Rectal smooth muscle tissue (tissue), 1 donor: ENCODE measurements at regions not wholly inside any gene's neighbourhood (a gene's known extent, or its start where the extent isn't known, plus 50 kb on each side); places are given as distances from the start of the nearest gene placed in this dataset.

Source experiments
- H3K27ac ChIP-seq: one replicate; pipeline ENCODE4 v1.7.0; 2013; ENCODE audit warnings: low read depth, low read length, inconsistent platforms
- H3K27me3 ChIP-seq: one replicate; pipeline ENCODE4 v1.7.0; 2013; ENCODE audit warnings: low read length; ENCODE audit not compliant: control insufficient read depth, insufficient read depth
- H3K36me3 ChIP-seq: one replicate; pipeline ENCODE4 v1.7.0; 2013; ENCODE audit warnings: low read length; ENCODE audit not compliant: control insufficient read depth, insufficient read depth
- H3K4me1 ChIP-seq: one replicate; pipeline ENCODE4 v1.7.0; 2013; ENCODE audit warnings: low read length; ENCODE audit not compliant: control insufficient read depth, insufficient read depth
- H3K4me3 ChIP-seq: one replicate; pipeline ENCODE4 v1.7.0; 2013; ENCODE audit warnings: low read length
- H3K9ac ChIP-seq: one replicate; pipeline ENCODE4 v1.7.0; 2013; ENCODE audit warnings: low read length

DNA sequence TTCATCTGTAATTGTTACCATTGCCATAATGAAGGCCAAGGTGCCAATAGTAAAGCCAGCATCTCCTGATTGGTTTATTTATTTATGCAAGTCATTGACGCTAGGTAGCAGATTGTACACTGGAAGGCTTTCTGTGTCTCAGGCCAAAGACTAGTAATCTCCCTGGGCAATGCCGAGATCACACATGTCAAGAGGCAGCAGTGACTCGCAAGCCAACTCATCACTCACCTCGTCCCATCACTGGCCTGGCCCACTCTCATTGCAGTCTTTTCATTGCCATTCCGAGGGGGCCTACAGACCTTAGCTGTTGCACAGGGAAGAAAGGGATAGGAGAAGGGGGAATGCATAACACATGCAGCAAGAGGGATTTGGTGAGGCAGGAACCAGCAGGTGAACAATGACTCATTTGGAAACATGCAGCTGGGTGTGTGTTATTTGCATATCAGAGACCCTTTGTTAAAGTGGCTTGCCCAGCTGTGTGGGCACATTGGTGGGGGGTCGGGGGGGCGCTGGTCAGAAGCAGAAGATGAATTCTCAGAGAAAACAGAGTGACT is 448.7 kb upstream of the HNRNPA3 start:
- H3K4me1 ChIP-seq = no peaks in the 10 kb centered on the region
- no peak overlapping the region for H3K4me3 ChIP-seq
- H3K27me3 ChIP-seq = no peaks in the 10 kb centered on the region
- H3K9ac ChIP-seq = no peak overlapping the region
- H3K27ac ChIP-seq = no peak overlapping the region
- no peaks in the 10 kb centered on the region for H3K36me3 ChIP-seq

DNA sequence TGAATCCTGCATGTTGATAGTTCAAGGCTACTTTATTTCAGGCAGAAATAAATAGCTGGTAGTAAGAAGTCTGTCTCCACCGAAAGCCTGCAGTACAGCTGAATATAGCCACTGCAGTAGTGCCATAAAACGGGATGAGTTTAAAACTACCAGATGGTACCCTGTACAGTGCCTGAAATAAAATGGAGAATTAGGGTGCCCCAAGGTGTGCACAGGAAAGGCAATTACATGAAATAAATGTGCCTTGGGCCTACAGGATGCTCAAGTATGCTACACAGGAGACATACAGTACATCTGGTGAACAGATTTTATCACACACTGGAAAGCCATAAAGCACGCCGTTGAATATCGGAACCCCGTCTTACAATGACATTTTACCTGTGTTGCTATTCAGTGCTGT is 447.7 kb upstream of the HNRNPA3 start:
- H3K4me1 ChIP-seq = no peaks in the 10 kb centered on the region
- no peak overlapping the region for H3K9ac ChIP-seq
- H3K27me3 ChIP-seq = no peaks in the 10 kb centered on the region
- no peak overlapping the region for H3K27ac ChIP-seq
- no peaks in the 10 kb centered on the region for H3K36me3 ChIP-seq
- no peak overlapping the region for H3K4me3 ChIP-seq

DNA sequence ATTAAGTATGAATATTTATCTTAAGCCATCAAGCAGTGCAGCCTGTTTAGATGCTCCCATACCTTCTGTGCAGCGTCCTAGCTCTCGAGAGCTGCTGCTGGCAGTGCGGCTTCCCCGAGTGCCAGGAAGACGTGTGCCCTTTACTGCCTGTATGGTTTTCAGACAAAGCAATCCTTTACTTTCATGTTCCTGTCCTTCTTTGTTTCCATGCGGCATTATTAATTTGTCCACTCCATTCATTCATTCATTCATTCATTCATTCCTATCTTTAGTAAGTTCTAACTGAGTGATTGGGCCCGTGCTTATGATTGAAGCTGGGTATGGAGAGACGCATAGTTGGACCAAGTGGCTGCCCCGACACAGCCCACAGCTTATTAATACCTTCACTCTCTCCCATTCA is 446.6 kb upstream of the HNRNPA3 start:
- H3K4me3 ChIP-seq = no peak overlapping the region
- H3K27me3 ChIP-seq = no peaks in the 10 kb centered on the region
- H3K4me1 ChIP-seq = no peaks in the 10 kb centered on the region
- no peak overlapping the region for H3K27ac ChIP-seq
- no peak overlapping the region for H3K9ac ChIP-seq
- H3K36me3 ChIP-seq = no peaks in the 10 kb centered on the region

DNA sequence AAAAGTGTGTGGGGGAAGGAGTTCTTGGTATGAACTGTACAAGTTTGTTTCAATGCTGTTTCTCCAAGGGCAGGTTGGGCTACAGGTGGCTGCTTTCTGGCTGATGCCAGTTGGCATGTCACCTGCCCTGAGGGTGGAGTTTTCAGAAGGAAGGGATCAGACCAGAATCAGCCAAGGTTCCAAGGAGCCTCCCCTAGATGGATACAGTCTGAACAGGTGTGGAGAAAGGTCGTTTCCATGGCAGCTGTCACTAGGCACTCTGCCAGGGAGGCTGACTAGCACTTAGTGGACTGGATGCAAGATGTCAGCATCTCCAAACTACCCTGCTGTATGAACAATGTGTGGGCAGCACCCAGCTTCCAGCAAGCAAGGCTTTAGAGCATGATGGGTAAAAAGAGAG is 444.4 kb upstream of the HNRNPA3 start:
- no peak overlapping the region for H3K9ac ChIP-seq
- no peak overlapping the region for H3K27ac ChIP-seq
- H3K27me3 ChIP-seq = no peaks in the 10 kb centered on the region
- no peaks in the 10 kb centered on the region for H3K4me1 ChIP-seq
- H3K36me3 ChIP-seq = no peaks in the 10 kb centered on the region
- no peak overlapping the region for H3K4me3 ChIP-seq

DNA sequence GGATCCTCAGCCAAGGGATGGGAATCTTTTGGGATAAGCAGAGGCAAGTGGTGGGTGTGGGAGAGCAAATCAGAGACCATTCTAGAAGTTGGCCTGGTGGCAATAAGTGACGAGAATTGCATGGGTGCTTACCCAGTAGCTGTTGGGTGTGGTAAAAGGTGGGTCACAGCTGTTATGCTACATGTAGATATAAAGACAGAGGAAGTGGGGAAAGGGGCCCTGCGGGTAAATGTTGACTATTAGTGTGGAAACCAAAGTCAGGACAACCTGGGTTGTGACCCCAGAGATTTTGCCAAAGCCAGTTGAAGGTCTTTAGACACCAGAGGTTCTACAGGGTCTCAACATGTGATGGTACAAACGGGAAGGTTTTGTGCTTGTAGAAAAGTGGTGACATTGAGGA is 443.6 kb upstream of the HNRNPA3 start:
- H3K4me3 ChIP-seq = no peak overlapping the region
- no peaks in the 10 kb centered on the region for H3K27me3 ChIP-seq
- H3K4me1 ChIP-seq = no peaks in the 10 kb centered on the region
- no peak overlapping the region for H3K9ac ChIP-seq
- H3K36me3 ChIP-seq = no peaks in the 10 kb centered on the region
- no peak overlapping the region for H3K27ac ChIP-seq

DNA sequence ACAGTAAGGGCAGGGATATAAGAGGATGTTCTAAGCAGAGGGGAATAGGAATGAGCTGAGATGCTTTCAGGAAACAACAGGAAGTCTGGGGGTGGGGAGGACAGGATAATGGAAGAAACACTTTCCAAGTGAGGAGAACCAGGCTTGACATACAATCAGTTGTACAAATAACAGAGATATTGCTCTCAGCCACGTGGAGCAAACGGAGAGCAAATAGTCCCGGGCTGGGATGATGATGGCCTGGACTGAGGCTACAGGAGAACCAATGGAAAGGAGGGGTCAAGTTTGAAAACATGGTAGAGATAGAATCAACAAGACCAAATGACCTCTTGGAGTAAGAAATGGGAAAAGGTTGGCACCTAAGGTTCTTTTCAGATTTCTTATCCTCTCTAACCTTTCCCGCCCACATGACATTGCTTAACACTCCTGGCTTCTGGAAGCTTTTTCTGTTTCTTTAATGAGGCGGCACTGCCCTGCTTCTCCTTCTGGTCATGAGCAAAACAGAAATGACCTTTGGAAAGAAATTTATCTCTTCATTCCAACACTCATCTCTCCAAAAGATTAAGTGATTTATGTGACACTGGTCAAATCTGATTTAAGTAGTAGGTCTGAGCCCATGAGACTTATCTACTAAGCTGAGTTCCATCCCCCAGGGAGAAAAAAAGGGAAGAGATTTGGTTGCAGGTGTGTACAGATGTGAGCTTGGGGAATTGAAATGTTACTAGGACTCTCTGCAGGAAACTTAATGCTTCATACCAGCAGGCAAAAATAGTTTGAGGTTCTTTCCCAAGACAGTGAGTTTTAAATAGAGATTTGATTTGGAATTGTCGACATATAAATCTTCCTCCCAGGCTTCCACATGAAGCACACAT is 442.9 kb upstream of the HNRNPA3 start:
- no peak overlapping the region for H3K9ac ChIP-seq

DNA sequence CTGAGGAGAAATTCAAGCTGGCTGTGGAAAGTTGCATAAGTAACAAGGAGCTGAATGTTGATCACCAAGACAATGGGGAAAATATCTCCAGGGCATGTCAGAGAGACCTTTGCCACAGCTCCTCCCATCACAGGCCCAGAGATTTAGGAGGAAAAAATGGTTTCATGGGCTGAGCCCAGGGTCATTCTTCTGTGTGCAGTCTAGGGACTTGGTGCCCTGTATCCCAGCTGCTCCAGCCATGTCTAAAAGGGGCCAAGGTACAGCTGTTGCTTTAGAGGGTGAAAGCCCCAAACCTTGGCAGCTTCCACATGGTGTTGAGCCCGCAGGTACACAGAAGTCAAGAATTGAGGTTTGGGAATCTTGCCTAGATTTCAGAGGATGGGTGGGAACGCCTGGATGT is 439.8 kb upstream of the HNRNPA3 start:
- H3K36me3 ChIP-seq = no peaks in the 10 kb centered on the region
- H3K27me3 ChIP-seq = no peaks in the 10 kb centered on the region
- H3K27ac ChIP-seq = no peak overlapping the region
- H3K4me3 ChIP-seq = no peak overlapping the region
- no peaks in the 10 kb centered on the region for H3K4me1 ChIP-seq
- no peak overlapping the region for H3K9ac ChIP-seq

More for the DNA sequence above, 442.9 kb upstream of the HNRNPA3 start:
- Histone ChIP-seq H3K27me3 (no peaks in the 10 kb centered on the region), H3K27ac (no peak overlapping the region), H3K4me3 (no peak overlapping the region), H3K4me1 (no peaks in the 10 kb centered on the region), H3K36me3 (no peaks in the 10 kb centered on the region)

DNA sequence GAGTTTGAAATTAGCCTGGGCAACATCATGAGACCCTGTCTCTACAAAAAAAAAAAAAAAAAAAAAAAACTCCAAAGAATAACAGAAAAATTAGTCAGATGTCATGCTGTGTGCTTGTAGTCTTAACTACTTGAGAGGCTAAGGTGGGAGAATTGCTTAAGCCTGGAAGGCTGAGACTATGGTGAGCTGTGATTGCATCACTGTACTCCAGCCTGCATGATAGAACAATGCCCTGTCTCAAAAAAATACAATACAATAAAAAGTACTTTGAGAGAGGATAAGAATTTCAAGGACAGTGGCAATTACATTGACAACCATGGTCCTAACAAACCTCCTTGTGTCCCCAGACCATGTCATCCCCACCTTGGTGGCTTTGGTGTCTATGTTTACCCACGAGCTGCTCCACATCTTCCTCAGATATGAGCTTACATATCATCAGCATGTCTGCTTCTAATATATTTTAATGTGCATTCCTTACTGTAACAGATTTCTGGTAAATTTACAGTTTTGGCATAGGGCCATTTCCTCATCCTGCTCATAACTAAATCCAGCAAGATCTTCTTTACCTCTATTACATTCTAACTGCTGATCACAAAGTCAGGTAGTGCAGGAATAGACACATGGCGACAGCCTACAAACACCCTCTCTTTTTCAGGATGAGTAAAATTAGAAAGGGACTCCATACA is 437.7 kb upstream of the HNRNPA3 start:
- no peak overlapping the region for H3K27ac ChIP-seq
- no peaks in the 10 kb centered on the region for H3K4me1 ChIP-seq
- no peaks in the 10 kb centered on the region for H3K36me3 ChIP-seq
- no peak overlapping the region for H3K4me3 ChIP-seq
- no peaks in the 10 kb centered on the region for H3K27me3 ChIP-seq
- H3K9ac ChIP-seq = no peak overlapping the region

DNA sequence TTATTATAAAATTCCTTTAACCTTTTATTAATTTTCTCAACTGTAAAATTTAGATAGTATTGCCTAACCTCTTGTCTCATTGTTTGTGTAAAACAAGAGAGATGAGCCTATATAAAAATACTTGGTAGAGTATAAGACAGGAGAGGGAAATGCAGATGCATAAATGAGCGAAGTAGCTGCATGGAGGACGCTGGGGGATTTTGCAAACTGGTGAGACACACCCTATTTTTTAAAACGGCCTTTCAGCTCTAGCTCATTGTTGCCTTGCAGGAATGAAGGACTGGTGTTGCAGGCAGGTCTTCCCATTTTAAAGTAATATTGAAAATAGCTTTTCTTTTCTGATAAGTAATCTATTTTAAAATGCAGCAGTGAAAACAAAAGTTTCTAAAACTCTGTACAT is 435.3 kb upstream of the HNRNPA3 start:
- no peaks in the 10 kb centered on the region for H3K36me3 ChIP-seq
- H3K4me1 ChIP-seq = no peaks in the 10 kb centered on the region
- H3K4me3 ChIP-seq = no peak overlapping the region
- no peak overlapping the region for H3K27ac ChIP-seq
- H3K27me3 ChIP-seq = no peaks in the 10 kb centered on the region
- H3K9ac ChIP-seq = no peak overlapping the region

DNA sequence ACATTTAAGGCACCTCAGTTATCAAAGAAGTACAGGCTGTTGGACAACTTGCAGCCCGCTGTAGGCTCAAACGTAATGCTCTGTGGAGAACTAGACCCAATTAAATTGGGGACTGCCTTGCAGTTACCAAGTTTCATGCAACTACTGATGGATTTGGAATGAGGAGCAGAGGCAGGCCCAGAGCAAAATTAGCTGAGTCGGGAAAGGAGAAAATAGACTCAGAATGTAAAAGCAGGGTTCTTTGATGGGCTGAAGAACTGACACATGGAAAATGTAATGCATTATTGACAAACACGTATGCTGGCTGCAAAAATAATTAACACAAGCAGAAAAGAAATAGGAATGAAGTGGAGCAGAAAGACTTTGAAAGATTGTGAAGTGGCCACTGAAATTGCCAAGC is 432.7 kb upstream of the HNRNPA3 start:
- H3K9ac ChIP-seq = no peak overlapping the region
- no peaks in the 10 kb centered on the region for H3K36me3 ChIP-seq
- no peaks in the 10 kb centered on the region for H3K27me3 ChIP-seq
- no peak overlapping the region for H3K27ac ChIP-seq
- no peak overlapping the region for H3K4me3 ChIP-seq
- no peaks in the 10 kb centered on the region for H3K4me1 ChIP-seq

DNA sequence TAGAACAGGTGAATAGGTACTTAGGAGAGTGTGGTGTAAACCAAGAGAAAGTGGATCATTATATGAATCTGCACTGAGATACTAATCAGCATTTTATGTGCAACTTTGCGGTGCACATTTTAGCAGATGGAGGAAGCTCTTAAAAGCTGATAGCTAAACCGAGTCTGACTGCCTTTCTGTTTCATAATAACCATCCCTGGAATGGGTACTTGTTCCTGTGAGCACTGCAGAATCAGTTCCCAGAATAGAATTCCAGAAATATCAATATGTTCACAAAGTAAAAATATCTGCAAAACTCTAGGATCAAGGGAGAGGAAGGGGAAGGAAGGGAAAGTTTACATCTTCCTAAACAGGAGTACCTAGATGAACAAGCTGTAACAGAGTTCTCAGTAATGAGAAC is 432.2 kb upstream of the HNRNPA3 start:
- Histone ChIP-seq H3K27me3 (no peaks in the 10 kb centered on the region), H3K27ac (no peak overlapping the region), H3K36me3 (no peaks in the 10 kb centered on the region), H3K4me3 (no peak overlapping the region), H3K4me1 (no peaks in the 10 kb centered on the region), H3K9ac (no peak overlapping the region)

DNA sequence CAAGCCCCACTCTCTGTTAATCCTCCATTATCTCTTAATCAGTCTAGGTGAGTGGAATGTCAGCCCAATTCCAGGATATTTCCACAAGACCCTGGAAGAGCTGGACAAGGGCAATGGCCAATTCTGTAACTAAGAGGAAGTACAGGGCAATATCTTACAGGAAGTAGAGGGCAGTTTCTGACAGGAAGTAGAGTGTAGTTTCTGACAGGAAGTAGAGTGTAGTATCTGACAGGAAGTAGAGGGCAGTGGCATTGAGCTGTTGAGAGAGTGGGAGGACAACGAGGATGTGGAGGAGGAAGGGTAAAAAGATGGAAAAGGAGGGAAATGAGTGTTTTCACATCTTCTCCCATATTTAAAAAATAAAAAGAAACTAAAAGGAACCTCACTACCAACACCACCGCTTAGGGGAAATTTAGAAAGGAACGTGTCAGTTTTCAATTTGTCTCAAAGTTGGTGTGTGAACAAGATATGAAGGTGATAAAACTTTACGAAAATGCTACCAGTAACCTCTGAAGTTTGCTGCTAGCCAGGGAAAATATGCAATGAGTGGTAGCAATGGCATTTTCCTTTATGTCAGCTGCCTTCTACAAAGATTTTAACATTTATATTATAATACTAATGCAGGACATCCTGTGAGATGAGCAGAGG is 430.9 kb upstream of the HNRNPA3 start:
- Histone ChIP-seq H3K27ac (no peak overlapping the region), H3K27me3 (no peaks in the 10 kb centered on the region), H3K36me3 (no peaks in the 10 kb centered on the region), H3K9ac (no peak overlapping the region), H3K4me1 (no peaks in the 10 kb centered on the region), H3K4me3 (no peak overlapping the region)
